Breast epithelium (tissue), 3 donors: ENCODE measurements at regions not wholly inside any gene's neighbourhood (a gene's known extent, or its start where the extent isn't known, plus 50 kb on each side); places are given as distances from the start of the nearest gene placed in this dataset.

Experiments used
- POLR2A ChIP-seq: fragments of 450-650 bp; IDR thresholded peaks from one replicate; pipeline ENCODE4 v1.6.1; 2016; ENCODE audit warnings: antibody characterized with exemption, mild to moderate bottlenecking, moderate library complexity
- TF ChIP-seq, protein P1 (sequence below), 3 donors: fragments of 450-650 bp; IDR thresholded peaks; one replicate each; pipeline ENCODE4 v1.5.1; 2016 to 2017; ENCODE audit warnings: antibody characterized with exemption in 3 of 3, mild to moderate bottlenecking in 3 of 3, moderate library complexity in 3 of 3

DNA sequence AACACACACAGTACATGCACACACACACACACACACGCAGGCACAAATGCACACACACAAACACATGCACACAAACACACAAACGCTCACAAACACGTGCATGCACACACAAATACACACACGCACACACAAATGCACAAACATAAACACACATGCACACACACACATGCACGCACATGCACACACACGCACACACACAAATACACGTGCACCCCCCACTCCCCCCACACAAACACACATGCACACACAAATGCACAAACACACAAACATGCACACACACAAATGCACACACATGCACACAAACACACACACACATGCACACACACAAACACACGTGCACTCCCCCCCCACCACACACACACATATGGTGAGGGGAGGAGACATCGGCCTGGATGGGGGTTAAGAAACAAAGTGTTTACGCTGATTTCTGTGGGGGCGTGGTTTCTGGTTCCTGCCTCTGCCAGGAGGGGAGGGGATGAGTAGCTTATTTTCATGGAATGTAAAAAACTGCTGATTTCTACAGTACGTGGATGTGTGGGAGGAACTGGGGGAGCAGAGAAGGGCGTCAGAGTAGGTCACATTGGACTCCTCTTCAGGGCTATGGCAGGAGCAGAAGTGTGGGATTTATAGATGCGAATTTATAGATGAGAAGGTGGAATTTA is 607.2 kb downstream of the QKI start:
- TF ChIP-seq, protein P1, sequence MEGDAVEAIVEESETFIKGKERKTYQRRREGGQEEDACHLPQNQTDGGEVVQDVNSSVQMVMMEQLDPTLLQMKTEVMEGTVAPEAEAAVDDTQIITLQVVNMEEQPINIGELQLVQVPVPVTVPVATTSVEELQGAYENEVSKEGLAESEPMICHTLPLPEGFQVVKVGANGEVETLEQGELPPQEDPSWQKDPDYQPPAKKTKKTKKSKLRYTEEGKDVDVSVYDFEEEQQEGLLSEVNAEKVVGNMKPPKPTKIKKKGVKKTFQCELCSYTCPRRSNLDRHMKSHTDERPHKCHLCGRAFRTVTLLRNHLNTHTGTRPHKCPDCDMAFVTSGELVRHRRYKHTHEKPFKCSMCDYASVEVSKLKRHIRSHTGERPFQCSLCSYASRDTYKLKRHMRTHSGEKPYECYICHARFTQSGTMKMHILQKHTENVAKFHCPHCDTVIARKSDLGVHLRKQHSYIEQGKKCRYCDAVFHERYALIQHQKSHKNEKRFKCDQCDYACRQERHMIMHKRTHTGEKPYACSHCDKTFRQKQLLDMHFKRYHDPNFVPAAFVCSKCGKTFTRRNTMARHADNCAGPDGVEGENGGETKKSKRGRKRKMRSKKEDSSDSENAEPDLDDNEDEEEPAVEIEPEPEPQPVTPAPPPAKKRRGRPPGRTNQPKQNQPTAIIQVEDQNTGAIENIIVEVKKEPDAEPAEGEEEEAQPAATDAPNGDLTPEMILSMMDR (IDR thresholded peaks at IDR 0.05), result no peak
- no peak for TF ChIP-seq POLR2A
